ENCODE measurements at regions not wholly inside any gene's neighbourhood (a gene's known extent, or its start where the extent isn't known, plus 50 kb on each side); places are given as distances from the start of the nearest gene placed in this dataset.

- BruUV-seq (replicated peaks): TSS peak; percentile 72
- DNase-seq (ENCODE audit: low spot score) (peak; percentile 88), FAIRE-seq (no peak), ATAC-seq (peak; percentile 85)
- Histone ChIP-seq H3K4me3 (replicated peaks in 1 of 3; ENCODE audit: insufficient read depth in 1 of 3, low read depth in 2 of 3, low read length in 3 of 3) (peak overlapping the region in 2 of 3 experiments; percentile 4 to 39; a peak in 3 of 6 replicates), H3K4me1 (ENCODE audit: insufficient read depth, low read length) (peaks cover 68% of the 10 kb centered on the region), H3K4me2 (ENCODE audit: low read depth, low read length) (peak overlapping the region; percentile 68), H3K79me2 (ENCODE audit: insufficient read depth, low read length) (no peaks in the 10 kb centered on the region), H4K20me1 (ENCODE audit: insufficient read depth, low read length) (no peaks in the 10 kb centered on the region), H2AFZ (ENCODE audit: low read length) (no peak overlapping the region), H3K27me3 (ENCODE audit: control insufficient read depth in 1 of 2, insufficient read depth in 2 of 2, low read length in 2 of 2) (no peaks in the 10 kb centered on the region), H3K27ac (ENCODE audit: extremely low read length, insufficient read depth, low read length) (peak overlapping the region; percentile 92), H3K36me3 (replicated peaks in 1 of 2; ENCODE audit: control insufficient read depth in 1 of 2, insufficient read depth in 2 of 2, low read length in 2 of 2) (no peaks in the 10 kb centered on the region), H3K9ac (ENCODE audit: insufficient read depth, low read depth, low read length) (peak overlapping the region; percentile 50), H3K9me3 (ENCODE audit: low read length) (no peaks in the 10 kb centered on the region)
- intact Hi-C loops (cut with micrococcal nuclease; ENCODE audit: unreplicated experiment): loop anchor here (2.0 to 5.0 kb wide), 2 partner anchors 38 to 78 kb away; no protein-coding TSS in a partner anchor
- 12% methylated on average over 6 of the region's 6 CpGs for WGBS (ENCODE audit: low lambda C conversion rate)
- ChIA-PET POLR2A (interaction anchor here (0.9 to 2.7 kb wide), 5 partner anchors 8 to 120 kb away, joined by 3 to 12 read pairs (median 4); no protein-coding TSS in a partner anchor), CTCF (ENCODE audit: low intra/inter-chr PET ratio, low total read pairs) (no interaction called here)
- in situ Hi-C loops (cut with HindIII; ENCODE audit: extremely low pct_ligation_motif_present, low pct_unique_long_range_greater_than_20kb): no loop called here
- TF ChIP-seq PHF8 (CRISPR knock-in tag; IDR thresholded peaks at IDR 0.05) (no peak), TBX2 (CRISPR knock-in tag; IDR thresholded peaks at IDR 0.05; ENCODE audit: borderline replicate concordance) (no peak), SOX6 (IDR thresholded peaks at IDR 0.05) (no peak), SOX6 (CRISPR knock-in tag; IDR thresholded peaks at IDR 0.05) (peak; percentile 79), ZKSCAN1 (IDR thresholded peaks at IDR 0.05; ENCODE audit: low read length) (peak; percentile 30; the same call in 1 of the 2 replicates), TCF7 (IDR thresholded peaks at IDR 0.05; ENCODE audit: low read depth) (peak; percentile 63; the same call in 1 of the 2 replicates), ZMYM4 (CRISPR knock-in tag; IDR thresholded peaks at IDR 0.05) (peak; percentile 60), AHDC1 (CRISPR knock-in tag; IDR thresholded peaks at IDR 0.05; ENCODE audit: borderline replicate concordance) (peak; percentile 70; the same call in 1 of the 2 replicates), CREM (IDR thresholded peaks at IDR 0.05) (peak; percentile 65; the same call in 1 of the 2 replicates), CREM (CRISPR knock-in tag; IDR thresholded peaks at IDR 0.05) (no peak), MAFK (conservative IDR thresholded peaks at IDR 0.05 in 1 of 2, IDR thresholded peaks at IDR 0.05 in 1 of 2; ENCODE audit: low read length in 2 of 2) (peak in 1 of 2 experiments; percentile 18; a peak in 1 of 4 replicates), ZNF567 (CRISPR knock-in tag; IDR thresholded peaks at IDR 0.05; ENCODE audit: borderline replicate concordance) (no peak), RAD21 (CRISPR knock-in tag; IDR thresholded peaks at IDR 0.05) (no peak), ATF3 (CRISPR knock-in tag; IDR thresholded peaks at IDR 0.05) (no peak), ZNF101 (CRISPR knock-in tag; IDR thresholded peaks at IDR 0.05; ENCODE audit: borderline replicate concordance, low read depth) (no peak)
These were observed 81.6 kb upstream of the FAT1 start for GRCh38 chr4:186805020-186805820.
